NT2/D1 (cell line): ENCODE measurements at regions not wholly inside any gene's neighbourhood (a gene's known extent, or its start where the extent isn't known, plus 50 kb on each side); places are given as distances from the start of the nearest gene placed in this dataset.

Experiments
- YY1 ChIP-seq: IDR thresholded peaks from 2 replicates; pipeline ENCODE4 v1.6.1; 2011; ENCODE audit not compliant: insufficient read length, insufficient read depth
- ZNF274 ChIP-seq: IDR thresholded peaks from 2 replicates; pipeline ENCODE4 v1.6.1; 2011; ENCODE audit warnings: mild to moderate bottlenecking, low read depth, low read length

GRCh38 chr13:78306519-78307206 is 296.7 kb downstream of the POU4F1 start:
- TF ChIP-seq YY1 (no peak), ZNF274 (no peak)
